ENCODE measurements at regions not wholly inside any gene's neighbourhood (a gene's known extent, or its start where the extent isn't known, plus 50 kb on each side); places are given as distances from the start of the nearest gene placed in this dataset.

DNA sequence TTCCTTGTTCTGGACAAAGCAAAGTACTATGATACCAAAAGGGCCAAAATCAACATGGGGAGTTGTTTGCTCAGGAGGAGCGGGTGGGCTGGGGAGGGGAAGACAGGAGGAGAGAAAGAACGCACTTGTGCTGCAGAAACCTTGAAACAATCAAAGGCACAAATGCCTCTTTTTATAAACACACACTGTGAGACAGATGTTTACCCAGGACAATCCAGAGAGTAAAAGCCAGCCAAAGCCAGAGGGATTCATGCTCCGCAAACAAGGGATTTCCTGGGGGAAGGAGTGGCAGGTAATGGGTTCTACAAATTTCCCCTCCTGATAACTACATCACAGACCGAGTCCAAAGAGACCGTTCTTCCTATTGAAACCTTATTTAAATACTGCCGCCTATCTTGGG lies 323.5 kb upstream of the SKOR2 start:
- in situ Hi-C loops (cut with HindIII; ENCODE audit: low pct_ligation_motif_present, low pct_unique_long_range_greater_than_20kb, low sequenced_read_pairs): no loop called here

DNA sequence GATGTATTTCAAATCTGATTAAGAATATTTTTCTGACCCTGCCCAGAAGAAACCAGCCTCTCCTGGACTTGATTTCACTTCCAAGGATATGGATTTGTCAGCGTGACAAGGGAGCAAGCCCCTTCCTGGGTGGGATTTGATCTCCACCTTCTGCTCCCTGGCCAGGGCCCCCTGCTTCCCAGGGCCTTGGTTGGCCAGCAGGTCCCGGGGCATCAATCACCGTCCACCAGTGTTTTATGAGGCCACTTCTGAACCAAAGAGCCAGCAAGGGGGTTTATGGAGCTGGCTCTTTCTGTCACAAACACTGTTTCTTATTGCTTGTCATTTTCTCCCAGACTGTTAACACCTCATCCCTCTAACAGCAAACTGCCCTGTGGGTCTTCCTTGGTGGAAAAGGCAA lies 320.5 kb upstream of the SKOR2 start:
- no peak for DNase-seq
- in situ Hi-C loops (cut with HindIII; ENCODE audit: low pct_ligation_motif_present, low pct_unique_long_range_greater_than_20kb, low sequenced_read_pairs): no loop called here

More for the DNA sequence above, 323.5 kb upstream of the SKOR2 start:
- DNase-seq: no peak

DNA sequence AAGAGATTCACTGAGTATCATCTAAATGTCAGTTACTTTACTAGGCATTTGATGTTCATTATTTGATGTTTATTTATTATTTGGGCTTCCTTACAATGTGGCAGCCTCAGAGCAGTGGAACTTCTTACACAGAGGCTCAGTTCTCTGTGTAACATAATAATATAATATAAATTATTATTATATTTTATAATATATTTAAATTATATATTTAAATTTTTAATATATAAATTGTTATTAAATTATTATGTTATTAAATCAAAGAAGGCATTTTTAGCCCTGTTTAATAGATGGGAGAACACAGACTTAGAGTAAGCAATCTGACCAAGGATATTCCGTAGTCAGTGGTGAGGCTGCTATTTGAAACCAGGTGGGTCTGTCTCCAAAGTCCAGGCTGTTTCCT lies 315.3 kb upstream of the SKOR2 start:
- DNase-seq: no peak
- in situ Hi-C loops (cut with HindIII; ENCODE audit: low pct_ligation_motif_present, low pct_unique_long_range_greater_than_20kb, low sequenced_read_pairs): no loop called here

DNA sequence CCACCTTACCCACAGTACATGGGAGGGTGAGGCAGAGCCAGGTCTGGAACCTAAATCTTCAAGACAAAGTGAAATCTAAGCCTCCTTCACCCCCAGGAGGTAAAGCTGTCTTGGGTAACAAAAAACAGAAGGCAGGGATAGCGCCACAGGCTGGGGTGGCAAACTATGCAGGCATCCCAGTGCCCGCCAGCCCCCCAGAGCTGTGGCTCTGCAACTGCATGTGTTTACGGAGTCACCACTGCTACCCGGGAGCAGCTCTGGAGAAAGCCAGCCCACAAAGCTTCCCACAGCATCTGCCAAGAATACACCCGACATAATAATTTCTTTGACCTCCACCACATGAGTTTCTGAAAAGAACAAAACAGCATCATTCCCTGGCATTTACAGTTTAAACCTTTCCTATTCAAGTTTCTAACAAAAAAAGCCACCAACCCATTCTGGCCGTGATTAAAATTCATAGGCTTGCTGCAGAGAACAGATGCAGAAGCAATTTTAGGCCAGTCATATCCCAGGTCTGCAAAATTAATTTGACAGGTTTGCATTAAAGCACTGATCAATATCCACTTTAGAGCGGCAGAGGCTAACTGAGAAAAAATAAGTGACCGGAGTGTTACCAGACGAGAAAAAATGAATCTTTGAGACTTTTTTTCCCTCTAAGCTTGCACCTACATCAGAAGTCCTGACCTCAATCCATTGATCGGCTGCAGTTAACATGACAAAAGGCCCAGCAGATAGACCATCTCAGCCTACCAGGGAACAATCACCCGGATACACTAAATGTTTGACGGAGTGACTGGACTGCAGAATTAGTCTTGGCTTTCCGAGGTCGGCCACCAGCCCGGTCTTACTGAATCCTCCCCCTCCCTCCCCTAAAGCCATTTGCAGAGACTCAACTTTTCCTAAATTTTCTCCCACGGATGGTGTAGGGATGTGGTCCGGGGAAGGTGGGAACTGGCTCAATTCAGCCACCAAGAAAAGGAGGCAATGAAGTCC lies 309.6 kb upstream of the SKOR2 start:
- DNase-seq: no peak
- in situ Hi-C loops (cut with HindIII; ENCODE audit: low pct_ligation_motif_present, low pct_unique_long_range_greater_than_20kb, low sequenced_read_pairs): no loop called here

DNA sequence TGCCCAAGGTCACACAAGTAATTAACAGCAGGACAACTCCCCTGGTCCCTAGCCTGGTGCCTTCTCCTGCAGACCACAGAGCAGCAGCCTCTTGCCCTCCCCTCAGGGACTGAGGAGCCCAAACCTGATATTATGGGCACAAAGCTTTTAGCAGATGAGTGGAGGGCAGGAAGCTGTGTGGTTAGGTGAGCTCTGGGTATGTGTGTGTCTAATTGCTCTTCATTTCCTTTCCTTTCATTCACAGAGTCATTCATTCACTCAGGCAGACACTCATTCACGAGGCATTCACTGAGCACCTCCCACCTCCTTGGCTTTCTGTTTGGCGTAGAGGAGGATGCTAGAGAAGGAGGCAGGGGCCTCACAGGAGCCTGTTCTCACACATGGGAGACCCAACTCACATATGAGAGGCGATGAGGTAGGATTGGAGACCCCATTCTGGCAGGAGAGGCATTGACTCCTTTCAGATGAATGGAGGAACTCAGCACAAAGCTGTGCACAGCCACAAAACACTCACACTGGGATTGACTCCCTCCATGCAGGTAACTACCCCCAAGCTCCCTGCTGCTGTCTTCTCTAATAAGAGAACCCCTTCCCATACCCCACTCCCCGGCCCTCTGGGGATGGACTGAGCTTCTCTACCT lies 306.8 kb upstream of the SKOR2 start:
- no peak for DNase-seq
- in situ Hi-C loops (cut with HindIII; ENCODE audit: low pct_ligation_motif_present, low pct_unique_long_range_greater_than_20kb, low sequenced_read_pairs): no loop called here

DNA sequence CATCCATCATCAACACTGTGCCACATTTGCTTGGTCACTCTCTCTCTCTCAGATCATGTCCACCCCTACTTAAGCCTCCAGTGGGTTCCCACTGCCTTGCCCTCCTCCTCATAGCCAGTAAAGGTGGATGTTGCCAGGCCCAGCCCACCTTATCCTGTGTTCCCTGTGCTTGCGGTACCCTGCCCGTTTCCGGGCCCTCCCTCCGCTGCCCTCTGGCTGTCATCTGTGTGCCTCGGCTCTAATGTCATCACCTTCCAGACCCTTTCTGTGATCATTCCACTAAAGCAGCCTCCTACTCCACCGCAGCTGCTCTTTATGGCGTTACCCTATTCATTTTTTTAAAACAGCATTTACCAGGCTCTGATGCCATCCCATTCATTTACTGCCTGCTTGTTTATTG lies 305.7 kb upstream of the SKOR2 start:
- in situ Hi-C loops (cut with HindIII; ENCODE audit: low pct_ligation_motif_present, low pct_unique_long_range_greater_than_20kb, low sequenced_read_pairs): no loop called here
- DNase-seq: no peak

DNA sequence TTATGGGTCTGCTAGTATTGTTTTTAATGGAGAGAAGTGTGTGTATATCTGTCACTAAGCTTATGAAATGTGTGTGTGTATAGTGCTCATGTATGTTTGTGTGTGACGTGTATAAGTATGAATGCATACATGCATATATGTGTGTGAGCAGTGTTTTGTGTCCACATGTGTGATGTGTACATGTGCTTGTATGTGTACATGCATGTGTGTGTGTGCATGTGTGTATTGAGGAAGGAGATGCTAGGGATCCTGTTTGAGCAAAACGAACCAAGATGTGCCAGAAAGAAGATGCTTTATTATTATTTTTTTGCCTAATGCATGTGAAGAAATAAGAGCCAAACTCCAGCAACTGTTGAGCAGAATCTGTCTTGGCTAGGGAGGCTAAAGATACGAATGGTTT lies 301.3 kb upstream of the SKOR2 start:
- DNase-seq: no peak
- in situ Hi-C loops (cut with HindIII; ENCODE audit: low pct_ligation_motif_present, low pct_unique_long_range_greater_than_20kb, low sequenced_read_pairs): no loop called here

DNA sequence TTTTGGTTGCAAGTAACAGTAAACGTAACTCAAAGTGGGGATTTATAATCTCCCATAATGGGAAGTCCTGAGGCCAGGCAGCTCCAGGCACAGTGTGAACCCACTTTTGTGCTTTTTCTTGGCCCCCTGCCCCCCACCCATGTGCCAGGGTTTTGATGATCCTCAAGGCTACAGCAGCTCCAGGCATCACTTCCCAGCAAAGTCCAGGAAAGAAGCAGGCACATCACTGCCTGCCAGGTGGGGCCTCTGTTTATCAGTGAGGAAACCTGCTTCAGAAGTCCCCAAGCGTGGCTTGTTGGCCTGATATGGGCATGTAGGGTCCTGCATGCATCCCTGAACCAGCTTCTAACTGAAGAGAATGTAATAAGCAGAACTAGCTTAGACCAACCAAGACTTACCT lies 299.2 kb upstream of the SKOR2 start:
- in situ Hi-C loops (cut with HindIII; ENCODE audit: low pct_ligation_motif_present, low pct_unique_long_range_greater_than_20kb, low sequenced_read_pairs): no loop called here

DNA sequence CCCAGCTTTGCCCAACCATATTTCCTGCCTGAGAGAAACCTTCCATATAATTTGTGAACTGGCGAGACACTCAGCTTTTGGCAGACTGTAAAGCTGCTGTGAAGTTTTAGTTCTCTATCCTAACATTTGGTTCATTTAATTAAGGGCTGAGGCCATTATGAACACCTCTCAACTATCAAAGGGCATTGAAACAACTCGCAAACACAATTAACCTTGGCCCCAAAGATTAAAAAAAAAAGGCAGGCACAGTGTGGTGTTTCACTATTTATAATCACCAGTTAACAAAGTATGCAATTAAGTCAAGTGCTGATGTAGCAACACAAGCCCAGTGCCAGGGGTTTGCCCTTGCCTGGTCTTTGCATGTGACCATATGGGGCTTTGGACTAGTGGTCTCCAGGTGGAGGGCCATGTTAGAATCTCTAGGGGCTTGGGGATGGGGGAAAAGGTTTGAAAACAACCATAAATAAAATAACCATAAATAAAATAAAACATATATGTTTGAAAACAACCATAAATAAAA lies 297.6 kb upstream of the SKOR2 start:
- in situ Hi-C loops (cut with HindIII; ENCODE audit: low pct_ligation_motif_present, low pct_unique_long_range_greater_than_20kb, low sequenced_read_pairs): no loop called here
- no peak for DNase-seq

More for the DNA sequence above, 299.2 kb upstream of the SKOR2 start:
- no peak for DNase-seq

DNA sequence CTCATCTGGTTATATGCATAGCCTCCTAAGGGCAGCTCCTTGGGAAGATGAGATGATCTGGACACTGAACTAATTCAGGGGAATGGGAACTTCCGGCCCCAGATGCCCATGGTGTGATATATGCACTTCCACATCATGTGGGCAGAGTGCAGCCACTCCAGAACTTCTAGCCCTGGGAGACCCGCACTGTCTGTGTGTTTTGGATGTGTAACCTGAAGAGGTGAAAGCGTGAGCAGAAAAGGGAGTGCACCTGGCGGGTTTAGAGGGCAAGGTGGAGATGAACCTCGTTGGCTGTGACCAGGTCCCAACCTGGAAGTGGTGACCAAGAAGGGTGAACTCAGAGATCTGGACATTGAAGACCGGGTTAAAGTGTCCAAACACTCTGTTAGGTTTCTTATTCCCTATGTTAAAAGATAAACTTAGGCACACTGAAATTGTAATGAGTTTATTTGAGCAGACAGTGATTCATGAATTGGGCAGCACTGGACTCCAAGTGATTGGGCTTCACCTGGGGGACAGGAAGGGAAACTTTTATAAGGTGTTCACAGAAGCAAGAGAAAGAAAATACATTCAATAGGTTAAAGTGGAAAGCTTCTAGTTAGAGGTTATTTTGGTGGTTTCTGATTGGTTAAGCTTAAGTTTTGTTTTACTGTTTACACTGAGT lies 296.2 kb upstream of the SKOR2 start:
- DNase-seq: no peak
- in situ Hi-C loops (cut with HindIII; ENCODE audit: low pct_ligation_motif_present, low pct_unique_long_range_greater_than_20kb, low sequenced_read_pairs): no loop called here

DNA sequence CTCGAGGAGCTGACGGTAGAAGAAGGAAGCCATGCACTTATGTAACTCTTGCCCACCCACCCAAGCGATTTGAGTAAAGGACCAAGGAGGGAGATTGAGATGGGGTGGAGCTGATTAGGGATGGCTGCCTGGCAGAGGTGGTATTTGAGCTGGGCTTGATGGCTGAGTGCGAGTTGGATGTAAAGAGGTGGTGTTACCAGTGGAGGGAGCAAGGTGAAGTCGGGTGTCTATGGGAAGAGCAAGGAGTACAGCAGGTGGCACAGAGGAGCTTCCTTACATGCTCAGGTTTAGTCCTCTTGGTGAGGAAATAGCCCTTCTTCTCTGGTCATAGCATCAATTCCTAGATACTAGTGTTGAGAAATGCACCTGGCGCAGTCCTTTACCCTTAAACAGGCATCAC lies 294.2 kb upstream of the SKOR2 start:
- in situ Hi-C loops (cut with HindIII; ENCODE audit: low pct_ligation_motif_present, low pct_unique_long_range_greater_than_20kb, low sequenced_read_pairs): no loop called here
- no peak for DNase-seq

DNA sequence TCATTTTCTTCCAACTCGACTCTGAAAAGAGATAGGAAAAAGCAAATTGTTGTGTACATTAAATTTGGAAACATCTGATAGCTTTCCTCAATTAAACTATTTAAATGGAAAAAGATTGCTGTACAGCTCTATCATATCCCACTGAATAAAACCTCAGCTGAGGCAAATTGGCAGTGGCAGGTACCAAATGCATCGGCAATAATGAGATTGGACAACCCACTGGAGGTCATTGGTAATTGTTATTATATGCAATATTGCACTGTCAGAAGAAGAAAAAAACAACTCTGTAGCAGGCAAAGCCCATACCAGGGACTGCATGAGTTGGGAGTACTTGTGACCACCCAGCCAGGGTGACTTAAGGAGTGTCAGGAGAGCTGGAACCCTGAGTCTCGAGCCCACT lies 291.6 kb upstream of the SKOR2 start:
- no peak for DNase-seq
- in situ Hi-C loops (cut with HindIII; ENCODE audit: low pct_ligation_motif_present, low pct_unique_long_range_greater_than_20kb, low sequenced_read_pairs): no loop called here

DNA sequence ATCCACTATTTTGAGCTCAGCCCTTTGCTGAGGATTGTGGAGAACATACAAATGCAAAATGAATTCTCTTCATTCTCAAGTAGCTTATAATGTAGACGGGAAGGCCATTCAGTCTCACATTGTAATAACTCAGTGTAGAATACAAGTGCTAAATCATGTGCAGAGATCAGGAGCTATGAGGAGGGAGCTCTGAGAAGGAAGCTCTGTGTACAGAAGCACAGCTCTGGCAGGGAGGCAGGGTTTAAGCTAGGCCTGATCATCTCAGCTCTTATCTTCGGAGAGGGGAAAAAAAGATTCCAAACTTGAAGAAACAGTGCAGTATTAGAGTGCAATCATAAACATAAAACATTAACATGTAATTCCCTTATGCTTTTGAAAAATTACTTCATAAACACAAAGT lies 291.1 kb upstream of the SKOR2 start:
- in situ Hi-C loops (cut with HindIII; ENCODE audit: low pct_ligation_motif_present, low pct_unique_long_range_greater_than_20kb, low sequenced_read_pairs): no loop called here
- DNase-seq: no peak

DNA sequence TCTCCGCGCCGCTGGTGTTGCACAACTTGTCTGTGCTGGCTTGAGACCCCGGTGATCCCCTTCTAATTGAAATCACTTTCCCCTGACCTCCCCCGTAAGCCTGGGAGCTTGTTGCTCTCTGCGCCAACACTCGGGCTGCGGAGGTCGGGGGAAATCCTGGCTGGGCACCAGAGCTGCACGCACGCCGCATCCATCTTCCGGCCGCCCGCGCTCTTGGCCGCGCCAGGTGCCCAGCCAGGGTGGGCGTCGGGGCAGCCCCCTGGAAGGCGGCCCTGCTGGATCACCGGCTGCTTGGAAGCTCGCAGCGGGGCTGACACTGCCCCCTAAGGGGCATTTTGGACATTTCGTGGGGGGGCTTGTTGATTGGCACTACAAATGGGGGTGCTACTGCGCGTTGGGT lies 280.3 kb upstream of the SKOR2 start:
- in situ Hi-C loops (cut with HindIII; ENCODE audit: low pct_ligation_motif_present, low pct_unique_long_range_greater_than_20kb, low sequenced_read_pairs): no loop called here
- no peak for DNase-seq

DNA sequence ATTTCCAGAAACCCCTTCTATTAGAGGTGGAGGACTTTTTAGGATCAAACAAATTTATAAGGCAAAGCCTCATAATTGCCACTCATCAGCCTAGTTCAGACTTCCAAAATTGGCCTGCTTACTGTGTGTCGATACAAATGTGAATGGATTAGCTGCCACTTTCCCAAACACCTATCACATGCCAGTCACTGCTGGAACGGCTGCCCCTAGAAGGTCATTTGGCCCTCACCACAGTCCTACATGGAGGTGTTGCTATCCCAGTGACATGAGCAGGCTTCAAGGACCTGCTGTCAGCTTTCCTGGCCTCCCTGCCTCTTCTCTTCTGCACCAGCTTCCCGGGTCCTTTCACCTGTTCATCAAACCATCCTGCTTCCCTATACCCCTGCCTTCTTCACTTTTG lies 279.2 kb upstream of the SKOR2 start:
- in situ Hi-C loops (cut with HindIII; ENCODE audit: low pct_ligation_motif_present, low pct_unique_long_range_greater_than_20kb, low sequenced_read_pairs): no loop called here
- no peak for DNase-seq

DNA sequence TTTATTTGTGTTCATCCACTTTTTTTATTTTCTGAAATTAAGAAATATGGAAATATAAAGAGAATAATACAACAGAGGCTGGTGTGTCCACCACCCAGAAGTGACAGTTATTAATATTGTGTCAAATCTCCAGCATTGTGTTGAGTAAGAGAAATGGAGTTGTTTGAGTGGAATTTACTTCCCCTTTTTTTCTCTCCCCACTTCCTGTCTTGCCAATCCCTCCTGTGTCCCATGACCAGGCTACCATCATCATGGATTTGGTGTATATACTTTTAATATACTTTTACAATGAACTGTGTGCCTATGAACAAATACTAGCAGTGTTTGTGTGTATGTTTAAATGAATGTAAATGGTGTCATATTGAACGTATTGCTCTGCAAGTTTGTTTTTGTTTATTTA lies 276.9 kb upstream of the SKOR2 start:
- in situ Hi-C loops (cut with HindIII; ENCODE audit: low pct_ligation_motif_present, low pct_unique_long_range_greater_than_20kb, low sequenced_read_pairs): no loop called here
- DNase-seq: no peak

DNA sequence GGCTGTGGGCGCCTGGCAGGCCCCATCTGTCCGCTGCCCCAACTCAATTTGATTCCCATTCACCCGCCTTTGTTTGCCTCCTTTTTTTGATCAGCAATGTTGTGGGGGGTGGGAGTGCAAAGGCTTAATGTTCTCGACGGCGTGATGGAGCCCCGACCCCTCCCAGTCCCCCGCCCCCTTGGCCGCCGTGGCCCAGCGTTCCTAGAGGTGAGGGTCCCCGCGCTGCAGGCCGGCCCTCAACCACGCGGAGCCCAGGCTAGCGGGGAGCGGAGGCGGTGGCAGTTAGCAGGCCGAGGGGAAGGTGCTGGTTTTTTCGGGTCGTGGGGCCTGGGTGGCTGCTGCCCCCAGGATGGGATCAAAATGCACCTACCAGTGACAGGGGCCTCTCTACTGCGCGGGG lies 274.7 kb upstream of the SKOR2 start:
- in situ Hi-C loops (cut with HindIII; ENCODE audit: low pct_ligation_motif_present, low pct_unique_long_range_greater_than_20kb, low sequenced_read_pairs): no loop called here
- DNase-seq: no peak

DNA sequence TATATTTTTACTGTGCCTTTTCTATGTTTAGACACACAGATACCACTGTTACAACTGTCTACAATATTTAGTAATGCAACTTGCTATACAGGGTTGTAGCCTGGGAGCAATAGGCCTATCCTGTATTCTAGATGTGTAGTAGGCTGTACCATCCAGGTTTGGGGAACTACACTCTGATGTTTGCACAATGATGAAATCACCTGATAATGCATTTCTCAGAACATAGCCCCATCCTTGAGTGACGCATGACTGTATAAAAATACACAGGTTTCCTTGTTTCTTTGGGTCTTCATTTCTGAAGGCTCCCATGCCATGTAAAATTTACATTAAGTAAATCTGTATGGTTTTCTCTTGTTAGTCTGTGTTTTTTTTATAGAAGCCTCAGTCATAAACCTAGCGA lies 270.9 kb upstream of the SKOR2 start:
- in situ Hi-C loops (cut with HindIII; ENCODE audit: low pct_ligation_motif_present, low pct_unique_long_range_greater_than_20kb, low sequenced_read_pairs): no loop called here

DNA sequence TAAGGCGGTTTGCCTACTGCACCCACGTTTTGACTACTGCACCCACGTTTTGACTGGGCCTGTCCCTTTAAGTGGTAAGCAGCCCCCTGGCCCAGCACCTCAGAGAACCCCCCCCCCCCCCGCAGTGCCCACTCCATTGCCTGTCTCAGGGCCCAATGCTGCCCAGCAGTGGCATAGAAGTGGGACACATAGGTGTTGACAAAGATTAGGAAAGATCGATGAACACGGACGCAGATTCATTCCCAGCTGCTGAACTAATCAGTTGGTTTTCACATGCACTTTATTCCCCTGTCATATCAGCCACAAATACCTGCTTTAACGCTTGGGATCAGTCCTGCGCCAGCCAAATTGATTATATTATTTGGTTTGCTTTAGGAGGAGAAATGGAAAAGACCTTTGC lies 268.8 kb upstream of the SKOR2 start:
- no peak for DNase-seq
- in situ Hi-C loops (cut with HindIII; ENCODE audit: low pct_ligation_motif_present, low pct_unique_long_range_greater_than_20kb, low sequenced_read_pairs): no loop called here

More for the DNA sequence above, 270.9 kb upstream of the SKOR2 start:
- DNase-seq: no peak

Data from ACHN (cell line).